CD14-positive monocyte (primary cell): ENCODE measurements at regions not wholly inside any gene's neighbourhood (a gene's known extent, or its start where the extent isn't known, plus 50 kb on each side); places are given as distances from the start of the nearest gene placed in this dataset.

Experiments used
- DNase-seq, 3 donors: peaks; one replicate each; pipeline ENCODE4 v3.0.0-alpha.2; 2011 to 2022
- H2AFZ ChIP-seq: 2 replicates; pipeline ENCODE4 v1.6.0; 2012; ENCODE audit warnings: mild to moderate bottlenecking, low read depth, low read length, inconsistent platforms; ENCODE audit not compliant: insufficient read depth, poor library complexity, severe bottlenecking
- H3K27ac ChIP-seq, 2 donors: 1 replicate in 1 of 2; 2 replicates in 1 of 2; pipeline ENCODE4 v1.5.1; 2012 to 2013; ENCODE audit warnings: low read length in 2 of 2, control low read depth in 1 of 2, inconsistent platforms in 1 of 2, low read depth in 1 of 2, mild to moderate bottlenecking in 1 of 2
- H3K27me3 ChIP-seq, 2 donors: one replicate each; pipeline versions ENCODE4 v1.6.0 to v1.6.1; 2011 to 2013; ENCODE audit warnings: low read length in 2 of 2; ENCODE audit not compliant: control insufficient read depth in 2 of 2, insufficient read depth in 2 of 2
- H3K36me3 ChIP-seq, 2 donors: replicated peaks in 1 of 2; 1 replicate in 1 of 2; 2 replicates in 1 of 2; pipeline versions ENCODE4 v1.5.1 to v1.6.1; 2012 to 2013; ENCODE audit warnings: low read length in 2 of 2, control low read depth in 1 of 2, inconsistent platforms in 1 of 2, mild to moderate bottlenecking in 1 of 2; ENCODE audit not compliant: insufficient read depth in 2 of 2, control insufficient read depth in 1 of 2
- H3K4me1 ChIP-seq, 2 donors: 1 replicate in 1 of 2; 2 replicates in 1 of 2; pipeline versions ENCODE4 v1.5.1 to v1.6.1; 2012 to 2013; ENCODE audit warnings: low read length in 2 of 2, control low read depth in 1 of 2, inconsistent platforms in 1 of 2, mild to moderate bottlenecking in 1 of 2, moderate library complexity in 1 of 2; ENCODE audit not compliant: insufficient read depth in 2 of 2, control insufficient read depth in 1 of 2
- H3K4me2 ChIP-seq: replicated peaks from 2 replicates; pipeline ENCODE3; 2012; ENCODE audit warnings: low read length, moderate library complexity, mild to moderate bottlenecking; ENCODE audit not compliant: poor library complexity, severe bottlenecking; ENCODE audit errors: extremely low read depth
- H3K4me3 ChIP-seq, 3 experiments: fragments of 200-600 bp in 1 of 3; sonication (generic) in 1 of 3; replicated peaks in 1 of 3; 1 replicate in 2 of 3; 2 replicates in 1 of 3; pipeline ENCODE4 v1.5.1; 2011 to 2013; ENCODE audit warnings: low read length in 3 of 3, mild to moderate bottlenecking in 3 of 3, control low read depth in 2 of 3, low read depth in 2 of 3, inconsistent platforms in 1 of 3, moderate library complexity in 1 of 3
- H3K79me2 ChIP-seq: 2 replicates; pipeline ENCODE4 v1.6.0; 2012; ENCODE audit warnings: mild to moderate bottlenecking, control low read depth, inconsistent platforms, low read length, moderate library complexity; ENCODE audit not compliant: insufficient read depth
- H3K9ac ChIP-seq: 2 replicates; pipeline ENCODE4 v1.6.0; 2017; ENCODE audit warnings: low read length, mild to moderate bottlenecking; ENCODE audit not compliant: insufficient read depth, poor library complexity, severe bottlenecking
- H3K9me3 ChIP-seq, 2 donors: replicated peaks in 1 of 2; 1 replicate in 1 of 2; 2 replicates in 1 of 2; pipeline versions ENCODE4 v1.5.1 to v1.6.1; 2012 to 2013; ENCODE audit warnings: low read length in 2 of 2, control low read depth in 1 of 2; ENCODE audit not compliant: control insufficient read depth in 1 of 2, insufficient read depth in 1 of 2
- H4K20me1 ChIP-seq: 2 replicates; pipeline ENCODE4 v1.6.0; 2012; ENCODE audit warnings: mild to moderate bottlenecking, low read length, control low read depth, moderate library complexity; ENCODE audit not compliant: insufficient read depth
- H3K27ac Mint-ChIP-seq, 7 donors: one replicate each; pipeline ENCODE4 v1.8.0; 2020; ENCODE audit warnings: mild to moderate bottlenecking in 7 of 7, mixed read lengths in 7 of 7, moderate library complexity in 6 of 7, inconsistent platforms in 2 of 7
- H3K27me3 Mint-ChIP-seq, 3 donors: one replicate each; pipeline ENCODE4 v1.8.0; 2021 to 2022; ENCODE audit warnings: low read depth in 3 of 3, mild to moderate bottlenecking in 3 of 3, mixed read lengths in 3 of 3, moderate library complexity in 3 of 3, inconsistent platforms in 1 of 3
- H3K36me3 Mint-ChIP-seq, 2 donors: one replicate each; pipeline ENCODE4 v1.8.0; 2020; ENCODE audit warnings: mixed read lengths in 2 of 2, inconsistent platforms in 1 of 2, mild to moderate bottlenecking in 1 of 2
- H3K4me1 Mint-ChIP-seq: one replicate; pipeline ENCODE4 v1.8.0; 2020; ENCODE audit warnings: mild to moderate bottlenecking, mixed read lengths
- H3K4me3 Mint-ChIP-seq, 2 donors: one replicate each; pipeline ENCODE4 v1.8.0; 2020; ENCODE audit warnings: mild to moderate bottlenecking in 2 of 2, mixed read lengths in 2 of 2, moderate library complexity in 1 of 2
- H3K9me3 Mint-ChIP-seq, 7 donors: one replicate each; pipeline ENCODE4 v1.8.0; 2020 to 2022; ENCODE audit warnings: mixed read lengths in 7 of 7, mild to moderate bottlenecking in 6 of 7, moderate library complexity in 6 of 7, inconsistent platforms in 2 of 7
- whole genome bisulfite sequencing: methylation state at CpG from one replicate; pipeline ENCODE4 v1.1.5; 2013; ENCODE audit warnings: missing lambda C conversion rate; ENCODE audit not compliant: insufficient coverage; 5-methylcytosine and 5-hydroxymethylcytosine counted together
- intact Hi-C, 2 donors: fragments of 100-400 bp; cut with micrococcal nuclease; formaldehyde crosslinking; loops; one replicate each; pipeline versions ENCODE4 v1.15.0 to v1.15.1; 2023
- TF ChIP-seq, protein P1 (sequence below): fragments of 200-600 bp; IDR thresholded peaks from one replicate; pipeline ENCODE4 v1.8.0; 2022; ENCODE audit warnings: antibody characterized with exemption, mild to moderate bottlenecking

- Histone ChIP-seq H3K27ac (no peak overlapping the region), H3K79me2 (no peaks in the 10 kb centered on the region), H4K20me1 (no peaks in the 10 kb centered on the region), H2AFZ (no peak overlapping the region), H3K4me1 (no peaks in the 10 kb centered on the region), H3K4me2 (no peak overlapping the region), H3K9me3 (peaks cover 8 to 19% of the 10 kb centered on the region in 2 donors), H3K27me3 (no peaks in the 10 kb centered on the region), H3K4me3 (no peak overlapping the region), H3K9ac (no peak overlapping the region), H3K36me3 (no peaks in the 10 kb centered on the region)
- Mint-ChIP-seq H3K9me3 (peaks cover 0 to 8% (median 0%) of the 10 kb centered on the region in 7 donors), H3K27ac (no peak overlapping the region), H3K36me3 (no peaks in the 10 kb centered on the region), H3K4me3 (no peak overlapping the region), H3K27me3 (no peaks in the 10 kb centered on the region), H3K4me1 (no peaks in the 10 kb centered on the region)
- TF ChIP-seq, protein P1, sequence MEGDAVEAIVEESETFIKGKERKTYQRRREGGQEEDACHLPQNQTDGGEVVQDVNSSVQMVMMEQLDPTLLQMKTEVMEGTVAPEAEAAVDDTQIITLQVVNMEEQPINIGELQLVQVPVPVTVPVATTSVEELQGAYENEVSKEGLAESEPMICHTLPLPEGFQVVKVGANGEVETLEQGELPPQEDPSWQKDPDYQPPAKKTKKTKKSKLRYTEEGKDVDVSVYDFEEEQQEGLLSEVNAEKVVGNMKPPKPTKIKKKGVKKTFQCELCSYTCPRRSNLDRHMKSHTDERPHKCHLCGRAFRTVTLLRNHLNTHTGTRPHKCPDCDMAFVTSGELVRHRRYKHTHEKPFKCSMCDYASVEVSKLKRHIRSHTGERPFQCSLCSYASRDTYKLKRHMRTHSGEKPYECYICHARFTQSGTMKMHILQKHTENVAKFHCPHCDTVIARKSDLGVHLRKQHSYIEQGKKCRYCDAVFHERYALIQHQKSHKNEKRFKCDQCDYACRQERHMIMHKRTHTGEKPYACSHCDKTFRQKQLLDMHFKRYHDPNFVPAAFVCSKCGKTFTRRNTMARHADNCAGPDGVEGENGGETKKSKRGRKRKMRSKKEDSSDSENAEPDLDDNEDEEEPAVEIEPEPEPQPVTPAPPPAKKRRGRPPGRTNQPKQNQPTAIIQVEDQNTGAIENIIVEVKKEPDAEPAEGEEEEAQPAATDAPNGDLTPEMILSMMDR = no peak
- intact Hi-C loops = no loop called here
- WGBS = no CpG with 5 or more reads among the region's 2 CpGs
- no peak for DNase-seq
These were observed 184.9 kb upstream of the LUZP2 start for GRCh38 chr11:24311974-24312373.

DNA sequence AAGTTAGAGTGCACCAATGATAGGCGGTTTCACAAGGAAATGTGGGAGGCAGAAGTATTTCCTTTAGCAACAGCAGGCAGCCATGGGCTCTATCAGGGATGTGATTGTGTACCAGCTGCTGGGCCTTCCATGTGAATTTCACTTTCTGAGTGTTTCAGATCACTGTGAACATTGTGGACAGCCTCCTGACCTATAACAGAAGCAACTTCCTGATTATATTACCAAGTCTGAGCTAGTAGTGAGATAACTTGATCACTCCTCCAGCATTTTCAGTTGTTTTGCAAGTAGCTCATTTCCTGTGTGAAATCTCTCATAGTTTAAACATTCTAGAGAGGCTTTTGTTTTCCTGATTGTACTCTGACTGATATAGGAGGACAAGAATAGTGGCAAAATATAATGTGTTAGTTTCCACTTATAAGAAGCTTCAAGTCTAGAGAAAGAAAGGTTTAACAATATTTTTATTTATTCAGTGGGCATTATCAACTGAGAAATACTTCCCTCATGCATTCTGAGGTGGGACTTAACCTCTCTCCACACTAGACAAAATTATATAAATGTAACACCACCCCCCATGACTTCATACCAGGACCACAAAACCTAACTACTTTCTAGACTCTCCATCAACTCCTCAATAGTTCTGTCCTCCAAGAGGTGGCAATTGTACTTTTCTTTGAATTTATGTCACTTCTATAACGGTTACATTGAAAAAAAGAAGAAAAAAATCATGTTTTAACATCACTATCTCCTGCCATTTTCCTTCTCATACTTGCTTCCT is 184.2 kb upstream of the LUZP2 start:
- TF ChIP-seq, protein P1 = no peak
- WGBS = 86% methylated on average over 1 of the region's 2 CpGs
- no peaks in the 10 kb centered on the region for H4K20me1 ChIP-seq
- Mint-ChIP-seq H3K9me3 (peaks cover 0 to 8% (median 0%) of the 10 kb centered on the region in 7 donors), H3K36me3 (no peaks in the 10 kb centered on the region), H3K4me1 (no peaks in the 10 kb centered on the region), H3K27me3 (no peaks in the 10 kb centered on the region), H3K27ac (no peak overlapping the region), H3K4me3 (no peak overlapping the region)
- H3K4me1 ChIP-seq = no peaks in the 10 kb centered on the region
- no peak overlapping the region for H3K27ac ChIP-seq
- no peak overlapping the region for H2AFZ ChIP-seq
- DNase-seq = no peak
- intact Hi-C loops = no loop called here
- peaks cover 8 to 19% of the 10 kb centered on the region in 2 donors for H3K9me3 ChIP-seq
- H3K36me3 ChIP-seq = no peaks in the 10 kb centered on the region
- H3K27me3 ChIP-seq = no peaks in the 10 kb centered on the region
- H3K4me3 ChIP-seq = no peak overlapping the region
- H3K4me2 ChIP-seq = no peak overlapping the region
- no peaks in the 10 kb centered on the region for H3K79me2 ChIP-seq
- no peak overlapping the region for H3K9ac ChIP-seq
